8988T (cell line): ENCODE measurements at regions not wholly inside any gene's neighbourhood (a gene's known extent, or its start where the extent isn't known, plus 50 kb on each side); places are given as distances from the start of the nearest gene placed in this dataset.

Experiments
- DNase-seq: peaks from one replicate; pipeline ENCODE4 v3.0.0; 2011

DNA sequence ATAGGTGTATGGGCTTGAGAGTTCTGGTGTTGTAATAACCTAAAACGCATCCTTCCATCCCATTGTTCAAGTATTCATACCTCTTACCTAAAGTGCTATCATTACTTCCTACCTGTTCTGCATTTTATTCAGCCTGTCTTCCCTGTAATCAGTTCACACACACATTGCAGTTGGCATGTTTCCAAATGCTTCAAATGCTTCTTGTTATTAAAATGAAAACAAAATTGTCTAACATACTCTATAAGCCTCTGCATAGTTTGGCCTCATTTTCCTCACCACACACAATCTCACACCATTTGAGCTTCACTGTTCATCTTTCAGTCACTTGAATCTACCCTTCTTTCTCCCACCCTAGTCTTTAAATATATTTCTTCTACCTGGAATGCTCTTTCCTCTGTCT is 1178.2 kb upstream of the NRXN1 start:
- DNase-seq: no peak

DNA sequence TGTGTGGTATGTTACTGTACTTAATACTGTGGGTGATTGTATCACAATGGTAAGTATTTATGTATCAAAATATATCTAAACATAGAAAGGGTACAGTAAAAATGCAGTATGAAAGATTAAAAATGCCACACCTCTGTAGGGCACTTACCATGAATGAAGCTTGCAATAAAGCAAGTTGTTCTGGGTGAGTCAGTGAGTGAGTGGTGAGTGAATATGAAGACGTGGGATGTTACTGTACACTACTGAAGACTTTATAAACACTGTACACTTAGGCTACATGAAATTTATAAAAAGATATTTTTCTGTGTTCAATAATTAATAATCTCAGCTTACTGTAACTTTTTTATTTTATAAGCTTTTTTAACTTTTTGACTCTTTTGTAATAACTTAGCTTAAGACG is 1162.4 kb upstream of the NRXN1 start:
- no peak for DNase-seq

DNA sequence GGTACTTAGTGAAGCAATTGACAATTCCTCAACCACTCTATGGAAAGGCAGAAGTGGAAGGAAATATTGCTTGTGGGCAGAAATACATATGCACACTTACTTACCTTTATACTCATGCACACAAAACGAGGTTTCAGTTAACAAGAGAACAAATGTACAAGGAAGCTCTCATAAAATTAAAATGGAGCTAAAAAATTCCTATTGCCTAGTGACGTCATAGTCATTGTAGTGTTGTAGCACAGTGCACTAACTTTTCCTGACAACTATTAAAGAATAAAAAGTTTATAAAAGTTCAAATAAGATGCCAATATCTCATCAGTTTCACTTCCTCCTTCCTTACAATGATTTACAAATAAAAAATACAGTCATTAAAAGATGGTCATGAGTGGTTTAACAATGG is 1161.9 kb upstream of the NRXN1 start:
- no peak for DNase-seq

DNA sequence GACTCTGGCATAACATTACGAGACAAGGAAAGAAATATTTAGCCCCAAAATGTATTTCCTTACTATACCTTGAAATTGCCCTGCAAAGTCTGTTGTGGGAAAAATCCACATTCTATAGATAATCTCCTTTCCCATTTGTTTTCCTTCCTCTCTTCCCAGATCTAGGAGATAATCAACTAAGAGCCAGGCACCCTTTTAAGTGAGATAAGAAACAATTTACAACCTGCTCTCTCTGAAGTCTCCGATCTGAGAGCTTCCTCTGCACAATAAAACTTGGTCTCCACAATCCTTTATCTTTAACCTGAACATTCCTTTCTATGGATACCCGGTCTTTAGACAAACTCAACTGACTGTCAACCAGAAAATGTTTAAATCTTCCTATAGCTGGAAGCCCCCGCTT is 1160.7 kb upstream of the NRXN1 start:
- no peak for DNase-seq

DNA sequence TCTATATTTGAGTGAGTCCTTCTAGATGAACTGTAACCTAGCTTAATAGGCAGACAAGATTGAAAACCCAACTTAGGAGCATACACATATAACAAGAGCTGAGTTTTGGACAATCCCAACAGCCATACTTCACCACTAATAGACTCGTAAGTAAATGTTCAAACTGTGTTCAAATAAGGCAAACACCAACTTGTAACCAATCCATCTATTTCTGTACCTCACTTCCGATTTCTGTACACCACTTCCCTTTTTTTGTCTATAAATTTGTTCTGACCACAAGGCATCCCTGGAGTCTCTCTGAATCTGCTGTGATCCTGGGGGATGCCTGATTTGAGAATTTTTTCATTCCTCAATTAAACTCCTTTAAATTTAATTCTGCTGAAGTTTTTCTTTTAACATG is 1149.1 kb upstream of the NRXN1 start:
- no peak for DNase-seq

DNA sequence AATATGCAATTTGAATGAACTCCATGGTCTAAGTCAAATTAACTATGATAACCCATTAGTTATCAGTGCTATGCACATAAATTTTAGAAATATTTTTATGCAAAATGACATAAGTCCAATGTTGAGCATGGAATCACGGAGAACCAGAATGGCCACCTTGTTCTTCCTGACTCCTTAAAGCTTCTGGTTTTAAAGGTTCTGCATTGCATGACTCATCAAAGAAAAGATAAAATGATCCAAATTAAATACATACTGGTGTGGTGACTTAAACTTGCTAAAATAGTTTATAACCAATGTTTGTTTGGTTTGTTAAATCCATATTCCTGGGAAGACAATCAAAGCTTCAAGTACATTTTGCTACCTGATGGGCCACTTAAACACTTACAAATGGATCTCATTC is 1146.9 kb upstream of the NRXN1 start:
- DNase-seq: no peak

DNA sequence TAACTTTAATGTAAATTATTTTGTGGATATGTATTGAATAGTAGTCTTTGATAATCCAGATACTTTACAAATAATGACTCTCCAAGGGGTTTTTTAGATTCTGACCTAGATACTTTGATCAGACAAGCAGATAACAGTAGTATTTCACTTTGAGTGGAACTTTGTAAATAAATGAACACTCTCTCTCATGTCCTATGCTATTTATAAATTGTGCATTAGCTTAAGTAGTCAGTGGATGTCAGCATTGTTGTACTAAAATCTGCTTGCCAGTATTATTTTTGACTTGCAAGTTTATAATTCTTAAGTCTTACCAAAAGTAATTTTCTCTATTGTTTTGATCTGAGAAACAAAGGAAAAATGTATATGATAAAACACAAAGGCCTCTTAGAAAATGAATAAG is 1113.1 kb upstream of the NRXN1 start:
- no peak for DNase-seq

DNA sequence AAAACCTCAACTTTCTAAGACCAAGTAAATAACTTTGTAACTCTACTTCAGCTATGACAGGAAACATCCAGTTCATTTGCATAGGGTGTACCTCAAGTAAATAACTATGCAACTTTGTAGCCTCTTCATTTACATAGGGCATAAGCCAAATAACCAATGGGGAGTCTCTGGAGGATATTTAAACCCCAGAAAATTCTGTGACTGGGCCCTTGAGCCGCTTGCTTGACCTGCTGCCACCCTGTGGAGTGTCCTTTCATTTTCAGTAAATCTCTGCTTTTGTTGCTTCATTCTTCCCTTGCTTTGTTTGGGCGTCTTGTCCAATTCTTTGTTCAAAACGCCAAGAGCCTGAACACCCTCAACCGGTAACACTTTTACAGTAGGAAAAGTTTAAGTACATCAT is 1112.7 kb upstream of the NRXN1 start:
- DNase-seq: no peak

DNA sequence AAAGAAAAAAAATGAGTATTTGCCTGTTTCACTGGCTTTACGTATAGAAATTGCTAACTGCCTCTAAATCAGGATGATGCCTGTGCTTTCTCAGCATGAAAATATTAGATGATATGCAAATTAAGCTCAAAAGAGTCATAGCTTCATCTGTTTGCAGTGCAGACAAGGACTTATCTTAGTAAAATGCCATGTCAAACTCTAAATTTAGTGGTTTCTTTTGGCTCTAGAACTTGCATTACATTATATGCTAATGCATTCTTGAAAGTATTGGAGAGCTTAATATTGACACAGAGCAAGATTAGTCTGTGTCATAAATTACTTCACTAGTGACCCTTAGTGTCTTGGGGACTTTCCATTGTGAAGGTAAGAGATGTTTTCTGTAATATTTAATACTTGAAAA is 1109.1 kb upstream of the NRXN1 start:
- no peak for DNase-seq

DNA sequence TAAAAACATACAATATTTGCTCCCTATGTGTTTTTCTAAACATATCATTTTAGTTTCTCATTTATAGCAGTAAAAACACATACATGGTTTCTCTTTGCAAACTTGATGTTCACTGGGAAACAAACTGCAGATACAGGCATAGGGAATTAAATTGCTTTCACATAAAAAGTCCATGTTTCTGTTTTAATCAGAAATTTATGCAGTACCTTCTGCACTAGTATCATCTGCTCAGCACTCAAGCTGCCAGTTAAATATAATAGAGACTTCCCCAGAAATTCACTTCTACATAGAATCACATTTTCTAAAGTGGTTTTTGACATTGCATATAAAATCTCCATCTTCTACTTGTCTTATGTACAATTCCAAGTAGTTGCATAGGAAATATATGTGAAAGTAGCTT is 1107.3 kb upstream of the NRXN1 start:
- no peak for DNase-seq

DNA sequence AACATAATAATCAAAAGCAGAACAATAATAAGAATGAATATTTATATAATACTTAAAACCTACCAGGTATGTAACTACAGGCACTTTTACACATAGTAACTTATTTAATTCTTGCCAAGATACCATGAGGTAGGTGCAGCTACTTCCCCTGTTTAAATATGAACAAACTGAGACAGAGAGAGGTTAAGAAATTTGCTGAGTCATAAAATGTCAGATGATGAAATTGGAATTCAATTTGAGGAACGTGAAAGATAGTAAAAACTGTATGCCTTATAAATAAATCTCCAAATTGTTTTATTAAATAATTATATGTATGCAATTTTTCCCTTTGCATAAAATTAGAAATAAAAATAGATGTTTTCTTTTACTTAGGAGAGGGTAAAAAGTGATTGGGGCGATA is 1103.3 kb upstream of the NRXN1 start:
- DNase-seq: no peak

DNA sequence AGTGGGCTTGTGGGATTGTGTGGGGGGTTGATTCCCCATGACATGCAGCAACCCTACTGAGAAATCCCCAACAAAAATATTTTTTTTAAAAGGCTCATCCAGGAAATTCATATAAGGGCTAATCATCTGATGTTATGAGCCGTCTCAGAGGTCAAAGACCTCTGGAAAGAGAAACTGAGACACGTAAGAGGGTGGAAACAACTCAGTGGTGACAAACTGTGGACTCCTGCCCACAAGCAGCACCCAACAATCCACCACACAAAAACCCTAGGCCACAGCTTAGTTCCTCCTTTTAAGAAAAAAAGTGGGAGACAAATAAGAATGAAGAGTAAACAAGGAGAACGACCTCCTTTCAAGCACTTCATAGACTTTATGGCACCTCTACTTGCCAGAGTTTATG is 1096.1 kb upstream of the NRXN1 start:
- no peak for DNase-seq

DNA sequence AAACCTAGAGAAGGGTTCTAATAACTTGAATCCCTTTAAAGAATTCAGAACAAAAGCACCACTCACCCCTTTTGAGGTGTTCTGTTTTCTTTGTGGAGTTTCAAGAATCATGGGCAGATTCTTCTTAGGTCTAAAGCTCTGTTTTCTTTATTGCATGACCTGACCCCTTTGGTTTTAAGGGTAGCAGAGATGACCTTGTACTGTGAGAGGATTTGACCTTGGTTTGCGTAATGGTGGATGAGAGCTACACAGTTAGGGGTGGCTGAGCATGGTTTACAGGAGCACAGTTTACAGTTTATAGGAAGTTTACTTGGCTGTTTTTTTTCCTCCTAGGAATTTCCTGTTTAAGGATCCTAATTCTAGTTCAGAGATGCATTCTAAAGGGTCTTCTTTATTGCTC is 1095.6 kb upstream of the NRXN1 start:
- no peak for DNase-seq

DNA sequence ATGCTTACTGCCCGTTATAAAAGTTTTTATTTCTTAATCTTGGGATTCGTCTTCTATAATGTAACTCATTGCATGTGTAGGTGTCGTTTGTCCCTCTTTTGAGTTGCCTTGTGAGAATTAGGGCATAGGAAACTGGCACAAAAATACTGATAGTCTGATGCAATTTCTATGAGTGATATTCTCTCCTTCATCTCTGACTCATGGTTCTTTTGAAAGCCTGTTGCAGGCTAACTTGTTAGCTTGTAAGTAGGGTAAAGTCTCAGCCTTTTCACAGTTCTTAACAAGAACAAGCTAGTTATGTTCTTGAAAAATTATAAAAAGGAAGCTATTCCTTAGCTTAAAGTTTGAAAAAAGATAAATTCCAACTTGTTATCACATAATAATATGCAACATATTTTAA is 1085.4 kb upstream of the NRXN1 start:
- no peak for DNase-seq

DNA sequence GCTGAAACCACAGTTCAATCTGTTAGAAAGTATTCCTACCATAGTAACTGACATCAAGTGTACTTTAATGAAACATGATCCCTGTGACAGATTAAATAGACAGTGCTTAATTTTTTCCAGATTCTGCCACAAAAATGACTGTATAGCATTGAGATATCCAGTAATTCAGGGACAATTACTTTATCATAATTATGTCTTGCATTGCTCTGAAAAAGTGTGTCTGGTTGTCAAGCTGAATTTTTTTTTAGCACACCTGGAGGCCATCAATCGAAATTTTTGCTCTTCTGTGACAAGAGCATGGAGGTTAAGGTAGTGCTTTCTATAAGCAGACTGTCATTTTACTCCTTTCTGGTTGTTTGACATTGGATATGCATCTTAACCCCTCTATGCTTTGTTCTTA is 1083.8 kb upstream of the NRXN1 start:
- DNase-seq: no peak

DNA sequence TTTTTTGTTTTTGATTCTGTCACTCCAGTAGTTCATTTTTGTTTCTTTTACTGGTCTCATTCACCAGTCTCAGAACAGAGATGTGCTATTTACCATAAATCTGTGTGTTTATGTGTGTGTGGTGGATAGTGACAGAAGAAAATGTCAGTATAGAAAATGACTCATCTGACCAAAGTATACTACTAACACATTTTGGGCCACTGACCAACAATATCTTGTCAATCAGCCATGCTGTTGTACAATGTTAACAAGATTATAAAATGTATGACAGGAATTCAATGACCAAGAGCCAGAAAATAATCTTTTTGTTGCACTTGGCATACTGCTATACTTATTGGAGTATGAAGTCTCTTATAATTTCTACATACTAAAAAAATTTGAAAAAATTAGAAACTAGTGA is 1081.4 kb upstream of the NRXN1 start:
- no peak for DNase-seq

DNA sequence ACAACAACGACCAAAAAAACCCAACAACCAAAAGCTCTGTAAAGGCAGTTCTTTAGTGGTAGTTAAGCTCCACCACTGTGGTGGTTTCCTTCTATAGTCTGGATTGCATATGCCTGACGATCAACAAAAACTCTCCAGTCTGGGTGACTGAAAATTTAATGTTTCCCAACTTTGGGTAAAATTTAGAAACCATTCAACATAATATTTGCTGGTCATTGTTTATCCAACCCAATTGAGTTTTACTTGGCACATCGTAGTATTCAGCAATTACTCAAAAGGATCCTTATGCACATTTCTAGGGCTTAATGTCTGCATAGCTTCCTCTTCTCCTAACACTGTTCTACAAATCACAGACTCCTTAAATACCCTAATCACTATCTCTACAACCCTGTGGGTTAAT is 1080.2 kb upstream of the NRXN1 start:
- no peak for DNase-seq

DNA sequence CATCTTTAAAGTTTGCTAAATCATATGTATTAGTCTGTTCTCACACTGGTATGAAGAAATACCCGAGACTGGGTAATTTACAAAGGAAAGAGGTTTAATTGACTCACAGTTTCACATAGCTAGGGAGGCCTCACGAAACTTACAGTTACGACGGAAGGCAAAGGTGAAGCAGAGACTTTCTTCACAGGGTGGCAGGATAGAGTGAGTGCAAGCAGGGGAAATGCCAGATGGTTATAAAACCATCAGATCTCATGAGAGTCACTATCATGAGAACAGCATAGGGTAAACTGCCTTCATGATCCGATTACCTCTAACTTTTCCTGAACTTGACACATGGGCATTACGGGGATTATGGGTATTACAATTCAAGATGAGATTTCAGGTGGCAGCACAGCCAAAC is 1075.2 kb upstream of the NRXN1 start:
- no peak for DNase-seq

DNA sequence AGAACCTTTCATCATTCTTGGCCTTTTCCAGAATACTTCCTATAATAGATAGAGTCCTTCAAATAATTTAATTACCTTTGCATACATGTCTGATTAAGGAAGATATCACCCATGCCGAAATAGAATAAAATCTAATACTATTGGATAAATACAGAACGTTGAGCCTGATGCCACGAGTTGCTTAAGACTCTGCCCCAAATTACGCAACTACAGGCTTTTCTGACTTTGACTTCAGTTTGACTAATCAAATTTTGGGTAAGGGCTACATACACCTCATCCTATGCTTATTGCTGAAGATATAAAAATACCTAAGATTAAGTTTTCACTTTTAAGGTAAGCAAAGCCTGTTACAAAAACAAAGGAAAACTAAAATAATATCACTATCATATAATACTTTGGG is 1065.1 kb upstream of the NRXN1 start:
- no peak for DNase-seq

DNA sequence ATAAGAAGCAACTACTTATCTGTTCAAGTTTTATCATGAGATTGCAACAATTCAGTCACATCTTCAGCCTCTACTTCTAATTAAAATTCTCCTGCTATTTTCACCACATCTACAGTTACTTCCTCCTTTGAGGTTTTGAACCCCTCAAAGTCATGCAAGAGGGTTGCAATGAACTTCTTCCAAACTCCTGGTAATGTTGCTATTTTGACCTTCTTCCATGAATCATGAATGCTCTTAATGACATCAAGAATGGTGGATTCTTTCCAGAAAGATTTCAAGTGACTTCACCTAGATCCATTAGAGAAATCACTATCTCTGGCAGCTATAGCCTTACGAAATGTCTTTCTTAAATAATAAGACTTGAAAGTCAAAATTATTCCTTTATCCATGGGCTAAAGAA is 1052.8 kb upstream of the NRXN1 start:
- no peak for DNase-seq

DNA sequence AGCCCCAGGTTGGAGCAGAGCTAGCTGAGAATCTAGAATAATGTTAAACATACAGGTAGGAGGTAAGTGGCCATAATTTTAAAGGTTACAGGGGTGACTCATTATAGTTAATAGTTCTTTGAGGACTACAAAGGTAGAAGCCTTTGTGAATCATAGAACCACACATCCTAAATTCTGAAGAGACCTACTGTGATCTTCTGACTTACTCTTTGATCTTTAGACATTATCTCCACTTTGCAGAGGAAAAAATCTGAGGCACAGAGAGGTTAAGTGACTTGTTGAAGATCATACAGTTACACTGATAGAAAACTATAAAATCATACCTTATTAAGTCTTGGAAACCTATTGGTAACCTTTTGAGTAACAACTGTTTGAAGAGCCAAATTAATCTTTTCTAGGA is 1051.3 kb upstream of the NRXN1 start:
- DNase-seq: no peak

DNA sequence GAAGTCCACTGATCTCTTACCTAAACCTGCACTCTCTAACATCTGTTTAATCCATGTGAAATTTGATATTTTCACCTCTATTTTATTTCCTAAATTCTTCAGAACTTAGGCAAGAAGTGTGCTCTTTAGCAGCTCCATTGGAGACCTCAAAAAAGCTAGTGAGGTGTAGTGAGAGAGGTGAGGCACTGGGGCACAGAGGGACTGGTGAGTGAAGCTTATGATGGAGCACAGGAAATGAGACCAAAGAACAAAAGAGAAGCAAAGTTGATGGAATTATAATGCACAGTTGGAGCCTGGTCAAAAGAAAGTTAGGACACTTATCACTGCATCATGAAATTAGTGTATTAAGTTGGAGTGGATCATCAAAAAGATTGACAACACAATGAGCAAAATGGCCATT is 1050.7 kb upstream of the NRXN1 start:
- DNase-seq: no peak

DNA sequence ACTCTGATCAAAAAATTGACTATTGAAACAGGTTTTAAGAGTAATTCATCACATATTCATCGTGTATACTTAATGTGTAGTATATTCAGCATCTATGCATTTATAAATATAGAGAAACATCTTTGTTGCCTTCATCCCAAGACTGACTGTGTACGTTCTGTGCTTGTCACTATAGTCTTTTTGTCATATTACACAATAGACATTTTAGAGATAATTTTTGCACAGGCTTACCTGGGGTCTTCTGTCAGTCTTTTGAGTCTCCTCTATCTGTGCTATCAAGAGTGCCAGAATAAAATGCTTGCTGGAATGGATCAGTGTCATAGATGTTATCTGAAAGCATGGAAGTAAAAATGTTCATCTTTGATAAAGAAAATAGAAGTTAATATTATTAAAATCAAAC is 1047.7 kb upstream of the NRXN1 start:
- DNase-seq: no peak

DNA sequence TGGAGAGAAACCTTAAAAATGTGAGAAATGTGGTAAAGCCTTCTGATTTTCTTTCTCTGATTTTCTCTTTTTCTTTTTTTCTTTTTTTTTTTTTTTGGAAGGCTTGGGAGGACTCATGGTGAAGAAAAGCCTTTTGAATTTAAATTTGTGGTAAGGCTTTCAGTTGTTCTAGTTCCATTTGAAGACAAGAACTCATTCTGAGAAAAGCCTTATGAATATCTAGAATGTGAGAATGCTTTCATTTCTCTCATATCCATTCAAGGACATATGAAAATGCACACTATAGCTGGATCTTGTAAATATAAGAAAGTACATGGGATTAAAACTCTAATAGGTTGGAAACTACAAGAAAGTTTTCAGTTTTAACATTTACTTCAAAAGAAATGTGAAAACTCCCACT is 1045.2 kb upstream of the NRXN1 start:
- DNase-seq: no peak

DNA sequence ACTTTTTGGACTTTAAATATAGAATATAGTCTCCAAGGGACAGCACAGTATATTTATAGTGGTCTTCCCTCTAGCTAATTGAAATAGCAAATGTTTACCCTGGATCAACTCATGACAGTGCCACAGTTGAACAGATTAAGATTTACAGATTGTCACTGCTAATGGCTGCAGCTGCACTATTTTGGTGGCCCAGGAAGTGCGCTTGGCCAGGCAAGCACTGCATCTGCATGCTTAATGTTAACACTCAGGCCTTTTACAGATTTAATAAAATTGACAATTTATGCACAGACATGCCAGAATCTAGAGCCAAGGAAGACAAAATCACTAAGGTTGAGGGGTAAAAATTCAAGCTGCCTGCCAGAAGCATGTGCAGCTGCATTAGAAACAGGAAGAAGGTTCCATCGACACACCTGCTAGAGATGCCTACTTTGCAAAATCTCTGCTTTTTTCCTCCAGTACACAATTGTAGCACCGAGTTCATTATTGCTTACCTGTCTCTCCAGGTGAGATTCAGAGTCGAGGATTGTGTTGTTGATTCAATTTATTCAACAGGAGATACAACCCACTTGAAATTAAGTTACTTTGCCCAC is 1042.3 kb upstream of the NRXN1 start:
- DNase-seq: no peak

DNA sequence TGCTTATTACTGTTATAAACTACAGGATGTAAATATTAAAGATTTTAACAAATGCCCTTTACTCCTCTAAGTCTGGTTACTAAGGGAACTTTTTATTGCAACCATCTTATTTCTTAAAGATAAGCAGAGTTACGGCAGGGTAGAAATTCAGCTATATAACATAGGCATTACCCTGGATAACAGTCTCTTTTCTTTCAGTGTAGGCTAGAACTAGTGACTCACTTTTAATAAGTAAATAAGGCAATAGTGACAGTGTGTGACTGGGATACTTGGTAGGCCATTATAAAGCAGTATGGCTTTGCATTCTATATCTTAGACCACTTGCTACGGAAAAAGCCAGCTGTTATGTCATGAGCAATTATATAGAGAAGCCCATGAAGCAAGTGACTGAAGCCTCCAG is 1041.0 kb upstream of the NRXN1 start:
- no peak for DNase-seq
